ENCODE measurements at regions not wholly inside any gene's neighbourhood (a gene's known extent, or its start where the extent isn't known, plus 50 kb on each side); places are given as distances from the start of the nearest gene placed in this dataset.

DNA sequence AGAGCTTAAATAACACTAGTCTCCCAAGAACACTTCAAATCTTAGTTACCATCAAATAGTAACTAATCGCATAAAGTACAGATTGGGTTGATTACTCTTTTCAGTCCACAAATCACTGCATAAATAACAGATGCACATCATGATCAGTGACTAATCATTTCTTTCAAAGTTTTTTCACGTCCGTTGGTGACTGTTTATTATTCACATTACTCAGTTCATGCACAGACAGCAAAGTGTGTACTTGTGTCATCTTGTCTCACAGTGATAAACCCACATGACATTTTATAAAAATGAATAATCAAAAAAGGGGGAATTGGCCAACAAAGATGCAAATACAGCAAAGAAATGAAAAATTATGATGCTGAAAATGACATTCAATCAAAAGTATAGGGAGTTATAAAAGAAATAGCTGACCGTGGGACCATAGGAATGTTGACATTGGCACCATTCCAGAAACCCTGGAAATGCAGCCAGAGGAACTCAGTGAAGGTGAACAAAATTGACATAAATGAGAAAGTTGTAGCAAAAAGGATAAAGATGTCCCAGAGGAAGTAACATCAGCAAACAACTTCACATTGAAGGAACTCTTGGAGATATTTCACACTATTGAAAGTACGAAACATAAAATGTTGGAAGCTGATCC, 161.5 kb downstream of the SOX3 start:
- Histone ChIP-seq H3K27ac (no peak overlapping the region), H3K4me3 (no peak overlapping the region), H3K36me3 (no peaks in the 10 kb centered on the region), H3K27me3 (no peaks in the 10 kb centered on the region), H3K4me1 (no peaks in the 10 kb centered on the region), H3K9me3 (no peaks in the 10 kb centered on the region)
- intact Hi-C loops (cut with DNase I): no loop called here
- TF ChIP-seq, protein P1, sequence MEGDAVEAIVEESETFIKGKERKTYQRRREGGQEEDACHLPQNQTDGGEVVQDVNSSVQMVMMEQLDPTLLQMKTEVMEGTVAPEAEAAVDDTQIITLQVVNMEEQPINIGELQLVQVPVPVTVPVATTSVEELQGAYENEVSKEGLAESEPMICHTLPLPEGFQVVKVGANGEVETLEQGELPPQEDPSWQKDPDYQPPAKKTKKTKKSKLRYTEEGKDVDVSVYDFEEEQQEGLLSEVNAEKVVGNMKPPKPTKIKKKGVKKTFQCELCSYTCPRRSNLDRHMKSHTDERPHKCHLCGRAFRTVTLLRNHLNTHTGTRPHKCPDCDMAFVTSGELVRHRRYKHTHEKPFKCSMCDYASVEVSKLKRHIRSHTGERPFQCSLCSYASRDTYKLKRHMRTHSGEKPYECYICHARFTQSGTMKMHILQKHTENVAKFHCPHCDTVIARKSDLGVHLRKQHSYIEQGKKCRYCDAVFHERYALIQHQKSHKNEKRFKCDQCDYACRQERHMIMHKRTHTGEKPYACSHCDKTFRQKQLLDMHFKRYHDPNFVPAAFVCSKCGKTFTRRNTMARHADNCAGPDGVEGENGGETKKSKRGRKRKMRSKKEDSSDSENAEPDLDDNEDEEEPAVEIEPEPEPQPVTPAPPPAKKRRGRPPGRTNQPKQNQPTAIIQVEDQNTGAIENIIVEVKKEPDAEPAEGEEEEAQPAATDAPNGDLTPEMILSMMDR (IDR thresholded peaks at IDR 0.05): no peak
- no peak for TF ChIP-seq POLR2A (IDR thresholded peaks at IDR 0.05)
- ATAC-seq (no peak), DNase-seq (no peak)
- 48 to 55% (median 50%) methylated on average over 5 of the region's 5 CpGs for WGBS, 4 donors

DNA sequence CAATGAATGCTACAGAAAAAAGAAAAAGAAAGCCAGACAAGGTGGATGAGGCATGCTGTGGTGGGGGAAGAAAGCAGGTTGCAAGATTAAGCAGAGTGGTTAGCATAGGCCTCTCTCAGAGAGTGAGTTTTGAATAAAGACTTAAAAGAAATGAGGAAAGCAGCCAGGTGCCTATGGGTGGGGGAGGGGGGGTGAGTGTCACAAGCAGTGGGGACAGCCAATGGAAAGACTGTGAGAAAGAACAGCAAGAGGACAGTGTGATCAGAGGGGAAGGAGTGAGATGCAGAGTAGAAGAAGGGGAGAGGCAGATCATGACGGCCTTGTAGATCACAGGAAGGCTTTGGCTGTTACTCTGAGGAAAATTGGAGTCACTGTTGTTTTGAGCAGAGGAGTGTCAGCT, 162.5 kb downstream of the SOX3 start:
- intact Hi-C loops (cut with DNase I): no loop called here
- WGBS, 4 donors: 54 to 60% (median 57%) methylated on average over 1 of the region's 1 CpG
- TF ChIP-seq POLR2A (IDR thresholded peaks at IDR 0.05): no peak
- TF ChIP-seq, protein P1 (IDR thresholded peaks at IDR 0.05): no peak
- ATAC-seq (no peak), DNase-seq (no peak)
- Histone ChIP-seq H3K27ac (no peak overlapping the region), H3K27me3 (no peaks in the 10 kb centered on the region), H3K4me1 (no peaks in the 10 kb centered on the region), H3K4me3 (no peak overlapping the region), H3K36me3 (no peaks in the 10 kb centered on the region), H3K9me3 (no peaks in the 10 kb centered on the region)

DNA sequence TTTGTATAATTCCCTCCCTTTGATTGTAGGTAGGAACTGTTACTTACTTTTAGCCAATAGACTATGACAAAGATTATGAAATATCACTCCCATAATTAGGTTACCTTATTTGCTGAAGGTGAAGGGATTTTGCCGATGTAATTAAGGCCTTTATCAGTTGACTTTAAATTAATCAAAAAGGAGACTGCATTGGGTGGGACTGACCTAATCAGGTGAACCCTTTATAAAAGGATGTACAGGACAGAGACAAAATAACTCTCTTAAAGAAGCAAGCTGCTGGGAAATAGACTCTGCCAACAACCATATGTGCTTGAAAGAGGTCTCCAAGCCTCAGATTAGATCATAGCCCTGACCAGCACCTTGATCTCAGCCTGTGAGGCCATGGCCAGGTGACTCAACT, 167.6 kb downstream of the SOX3 start:
- Histone ChIP-seq H3K27me3 (no peaks in the 10 kb centered on the region), H3K4me3 (no peak overlapping the region), H3K27ac (no peak overlapping the region), H3K36me3 (no peaks in the 10 kb centered on the region), H3K9me3 (no peaks in the 10 kb centered on the region), H3K4me1 (no peaks in the 10 kb centered on the region)
- TF ChIP-seq POLR2A (IDR thresholded peaks at IDR 0.05): no peak
- TF ChIP-seq, protein P1 (IDR thresholded peaks at IDR 0.05): no peak
- DNase-seq (no peak), ATAC-seq (no peak)
- WGBS, 4 donors: 95 to 100% (median 97%) methylated on average over 1 of the region's 1 CpG
- intact Hi-C loops (cut with DNase I): no loop called here

DNA sequence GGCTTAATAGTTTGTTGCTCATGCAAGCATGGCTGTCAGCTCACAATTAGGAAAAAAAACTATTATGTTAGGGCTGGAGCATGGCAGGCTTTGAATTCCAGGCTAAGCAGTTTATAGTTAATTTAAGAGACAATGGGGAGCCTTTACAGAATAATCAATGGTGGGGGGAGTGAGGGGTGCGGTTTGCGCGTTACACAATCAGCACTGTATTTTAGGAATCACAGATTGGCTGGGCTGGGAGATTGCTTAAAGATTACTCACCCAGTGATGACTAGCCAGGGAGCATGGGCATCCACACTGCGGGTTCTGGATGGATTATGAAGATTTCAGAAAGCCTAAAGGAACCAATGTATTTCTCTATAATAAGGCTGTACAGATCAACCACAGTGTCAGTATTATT, 186.6 kb downstream of the SOX3 start:
- 53 to 67% (median 61%) methylated on average over 4 of the region's 4 CpGs for WGBS, 4 donors
- Histone ChIP-seq H3K4me1 (no peaks in the 10 kb centered on the region), H3K4me3 (no peak overlapping the region), H3K9me3 (no peaks in the 10 kb centered on the region), H3K27me3 (peaks cover 0 to 6% (median 0%) of the 10 kb centered on the region in 9 donors), H3K27ac (no peak overlapping the region), H3K36me3 (no peaks in the 10 kb centered on the region)
- intact Hi-C loops (cut with DNase I): no loop called here
- TF ChIP-seq POLR2A (IDR thresholded peaks at IDR 0.05): no peak
- TF ChIP-seq, protein P1 (IDR thresholded peaks at IDR 0.05): no peak
- ATAC-seq: no peak
- no peak for DNase-seq
